Lower leg skin (tissue), 3 donors: ENCODE measurements at regions not wholly inside any gene's neighbourhood (a gene's known extent, or its start where the extent isn't known, plus 50 kb on each side); places are given as distances from the start of the nearest gene placed in this dataset.

Experiments used
- POLR2A ChIP-seq, 2 donors: fragments of 450-650 bp; IDR thresholded peaks; one replicate each; pipeline ENCODE4 v1.6.1; 2016 to 2017; ENCODE audit warnings: antibody characterized with exemption in 2 of 2, mild to moderate bottlenecking in 1 of 2, moderate library complexity in 1 of 2
- TF ChIP-seq, protein P1 (sequence below), 3 donors: fragments of 450-650 bp; IDR thresholded peaks; one replicate each; pipeline ENCODE4 v1.5.1; 2016; ENCODE audit warnings: antibody characterized with exemption in 3 of 3, mild to moderate bottlenecking in 3 of 3, moderate library complexity in 2 of 3

DNA sequence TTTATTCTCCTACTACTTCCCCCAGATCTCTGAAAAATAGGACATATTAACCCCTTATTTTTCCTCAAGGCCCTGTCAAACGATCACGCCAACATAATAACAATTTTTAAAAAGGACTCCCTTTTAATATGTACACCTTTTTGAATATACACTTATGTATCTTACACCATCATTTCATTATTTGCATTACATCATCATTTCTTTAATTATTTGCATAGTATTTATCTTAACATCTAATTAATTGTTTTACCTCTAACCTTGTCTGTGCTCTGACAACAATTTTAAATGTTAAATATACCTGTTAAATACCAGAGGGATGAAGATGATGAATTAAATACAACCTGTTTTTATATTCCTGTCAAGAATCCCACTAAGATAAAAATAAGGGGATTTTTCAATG, 432.2 kb downstream of the PTPRC start:
- TF ChIP-seq, protein P1, sequence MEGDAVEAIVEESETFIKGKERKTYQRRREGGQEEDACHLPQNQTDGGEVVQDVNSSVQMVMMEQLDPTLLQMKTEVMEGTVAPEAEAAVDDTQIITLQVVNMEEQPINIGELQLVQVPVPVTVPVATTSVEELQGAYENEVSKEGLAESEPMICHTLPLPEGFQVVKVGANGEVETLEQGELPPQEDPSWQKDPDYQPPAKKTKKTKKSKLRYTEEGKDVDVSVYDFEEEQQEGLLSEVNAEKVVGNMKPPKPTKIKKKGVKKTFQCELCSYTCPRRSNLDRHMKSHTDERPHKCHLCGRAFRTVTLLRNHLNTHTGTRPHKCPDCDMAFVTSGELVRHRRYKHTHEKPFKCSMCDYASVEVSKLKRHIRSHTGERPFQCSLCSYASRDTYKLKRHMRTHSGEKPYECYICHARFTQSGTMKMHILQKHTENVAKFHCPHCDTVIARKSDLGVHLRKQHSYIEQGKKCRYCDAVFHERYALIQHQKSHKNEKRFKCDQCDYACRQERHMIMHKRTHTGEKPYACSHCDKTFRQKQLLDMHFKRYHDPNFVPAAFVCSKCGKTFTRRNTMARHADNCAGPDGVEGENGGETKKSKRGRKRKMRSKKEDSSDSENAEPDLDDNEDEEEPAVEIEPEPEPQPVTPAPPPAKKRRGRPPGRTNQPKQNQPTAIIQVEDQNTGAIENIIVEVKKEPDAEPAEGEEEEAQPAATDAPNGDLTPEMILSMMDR (IDR thresholded peaks at IDR 0.05), result no peak
- no peak for TF ChIP-seq POLR2A (IDR thresholded peaks at IDR 0.05)
